ENCODE measurements at regions not wholly inside any gene's neighbourhood (a gene's known extent, or its start where the extent isn't known, plus 50 kb on each side); places are given as distances from the start of the nearest gene placed in this dataset.

DNA sequence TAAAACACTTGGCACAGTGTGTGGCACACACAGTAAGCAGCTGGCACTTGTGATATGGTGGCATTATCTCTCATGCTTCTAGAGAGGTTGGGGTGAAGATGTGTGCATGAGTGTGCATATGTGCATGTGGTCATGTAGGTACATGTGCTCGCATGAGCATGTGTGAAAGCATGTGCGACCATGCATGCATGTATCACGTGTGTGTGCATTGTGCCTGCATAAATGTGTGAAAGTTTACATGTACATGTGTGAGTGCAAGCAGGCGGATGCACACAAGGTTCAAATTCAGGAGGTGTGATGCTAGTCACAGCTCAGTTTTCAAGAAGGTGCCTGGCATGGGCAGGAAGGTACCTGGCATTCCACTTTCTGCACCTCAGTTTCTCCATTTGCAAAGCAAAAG, 59.0 kb upstream of the UQCRFS1 start (continued):
- TF ChIP-seq SIN3A (IDR thresholded peaks at IDR 0.05; ENCODE audit: borderline replicate concordance, low read depth, low read length), result no peak
- TF ChIP-seq EZH2phosphoT487 (IDR thresholded peaks at IDR 0.05; ENCODE audit: borderline replicate concordance, low read depth), result no peak
- no peak for TF ChIP-seq FOSL2 (IDR thresholded peaks at IDR 0.05; ENCODE audit: borderline replicate concordance, low read depth)
- no peak for TF ChIP-seq CHD2 (IDR thresholded peaks at IDR 0.05; ENCODE audit: low read length, partially characterized antibody)
- TF ChIP-seq RAD21 (IDR thresholded peaks at IDR 0.05; ENCODE audit: low read length), result no peak

DNA sequence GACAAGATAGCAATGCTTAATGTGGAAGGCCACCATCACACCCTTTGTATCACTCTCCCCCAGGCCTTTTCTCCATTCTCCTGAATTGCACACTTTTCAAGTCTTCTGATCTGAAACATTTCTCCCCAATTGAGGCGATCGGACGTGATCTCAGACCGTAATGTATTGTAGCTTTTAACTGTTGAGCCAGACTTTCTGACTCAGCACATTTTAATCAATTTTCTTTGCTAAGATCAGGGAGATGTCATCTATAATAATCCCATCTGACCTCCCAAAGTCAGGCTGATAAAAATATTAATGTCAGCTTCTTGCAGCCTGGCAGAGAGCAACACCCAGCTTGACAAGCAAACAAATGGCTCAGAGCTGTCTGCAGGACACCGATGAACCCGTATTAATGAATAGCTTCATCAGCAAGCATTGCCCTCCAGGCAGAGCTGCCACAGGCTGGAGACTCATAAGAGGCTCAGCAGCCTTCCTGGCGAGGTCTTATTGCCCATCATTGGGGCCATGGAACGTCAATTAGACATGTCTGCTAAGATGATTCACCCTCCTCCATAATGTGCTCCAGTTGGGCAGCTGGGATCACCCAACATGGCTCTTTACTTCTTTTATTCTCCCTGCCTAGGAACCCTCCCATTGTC, 60.2 kb upstream of the UQCRFS1 start:
- no peak for TF ChIP-seq TCF12 (IDR thresholded peaks at IDR 0.05)
- no peak for TF ChIP-seq SMC3 (IDR thresholded peaks at IDR 0.05; ENCODE audit: low read depth, low read length)
- TF ChIP-seq TEAD4 (IDR thresholded peaks at IDR 0.05; ENCODE audit: borderline replicate concordance, insufficient read depth), result no peak
- no peak for TF ChIP-seq GATA2 (CRISPR knock-in tag; IDR thresholded peaks at IDR 0.05)
- no peak for TF ChIP-seq NRF1 (IDR thresholded peaks at IDR 0.05; ENCODE audit: low read depth, low read length)
- TF ChIP-seq, protein P1, sequence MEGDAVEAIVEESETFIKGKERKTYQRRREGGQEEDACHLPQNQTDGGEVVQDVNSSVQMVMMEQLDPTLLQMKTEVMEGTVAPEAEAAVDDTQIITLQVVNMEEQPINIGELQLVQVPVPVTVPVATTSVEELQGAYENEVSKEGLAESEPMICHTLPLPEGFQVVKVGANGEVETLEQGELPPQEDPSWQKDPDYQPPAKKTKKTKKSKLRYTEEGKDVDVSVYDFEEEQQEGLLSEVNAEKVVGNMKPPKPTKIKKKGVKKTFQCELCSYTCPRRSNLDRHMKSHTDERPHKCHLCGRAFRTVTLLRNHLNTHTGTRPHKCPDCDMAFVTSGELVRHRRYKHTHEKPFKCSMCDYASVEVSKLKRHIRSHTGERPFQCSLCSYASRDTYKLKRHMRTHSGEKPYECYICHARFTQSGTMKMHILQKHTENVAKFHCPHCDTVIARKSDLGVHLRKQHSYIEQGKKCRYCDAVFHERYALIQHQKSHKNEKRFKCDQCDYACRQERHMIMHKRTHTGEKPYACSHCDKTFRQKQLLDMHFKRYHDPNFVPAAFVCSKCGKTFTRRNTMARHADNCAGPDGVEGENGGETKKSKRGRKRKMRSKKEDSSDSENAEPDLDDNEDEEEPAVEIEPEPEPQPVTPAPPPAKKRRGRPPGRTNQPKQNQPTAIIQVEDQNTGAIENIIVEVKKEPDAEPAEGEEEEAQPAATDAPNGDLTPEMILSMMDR (IDR thresholded peaks at IDR 0.05), result no peak
- TF ChIP-seq CHD2 (IDR thresholded peaks at IDR 0.05; ENCODE audit: low read length, partially characterized antibody), result no peak
- TF ChIP-seq, protein P2, sequence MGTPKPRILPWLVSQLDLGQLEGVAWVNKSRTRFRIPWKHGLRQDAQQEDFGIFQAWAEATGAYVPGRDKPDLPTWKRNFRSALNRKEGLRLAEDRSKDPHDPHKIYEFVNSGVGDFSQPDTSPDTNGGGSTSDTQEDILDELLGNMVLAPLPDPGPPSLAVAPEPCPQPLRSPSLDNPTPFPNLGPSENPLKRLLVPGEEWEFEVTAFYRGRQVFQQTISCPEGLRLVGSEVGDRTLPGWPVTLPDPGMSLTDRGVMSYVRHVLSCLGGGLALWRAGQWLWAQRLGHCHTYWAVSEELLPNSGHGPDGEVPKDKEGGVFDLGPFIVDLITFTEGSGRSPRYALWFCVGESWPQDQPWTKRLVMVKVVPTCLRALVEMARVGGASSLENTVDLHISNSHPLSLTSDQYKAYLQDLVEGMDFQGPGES (IDR thresholded peaks at IDR 0.05; ENCODE audit: low read depth, low read length), result no peak
- TF ChIP-seq, protein P3, sequence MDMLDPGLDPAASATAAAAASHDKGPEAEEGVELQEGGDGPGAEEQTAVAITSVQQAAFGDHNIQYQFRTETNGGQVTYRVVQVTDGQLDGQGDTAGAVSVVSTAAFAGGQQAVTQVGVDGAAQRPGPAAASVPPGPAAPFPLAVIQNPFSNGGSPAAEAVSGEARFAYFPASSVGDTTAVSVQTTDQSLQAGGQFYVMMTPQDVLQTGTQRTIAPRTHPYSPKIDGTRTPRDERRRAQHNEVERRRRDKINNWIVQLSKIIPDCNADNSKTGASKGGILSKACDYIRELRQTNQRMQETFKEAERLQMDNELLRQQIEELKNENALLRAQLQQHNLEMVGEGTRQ (IDR thresholded peaks at IDR 0.05; ENCODE audit: borderline replicate concordance, low read depth, low read length), result no peak
- no peak for TF ChIP-seq NFIC (IDR thresholded peaks at IDR 0.05; ENCODE audit: borderline replicate concordance)
- TF ChIP-seq, protein P4, sequence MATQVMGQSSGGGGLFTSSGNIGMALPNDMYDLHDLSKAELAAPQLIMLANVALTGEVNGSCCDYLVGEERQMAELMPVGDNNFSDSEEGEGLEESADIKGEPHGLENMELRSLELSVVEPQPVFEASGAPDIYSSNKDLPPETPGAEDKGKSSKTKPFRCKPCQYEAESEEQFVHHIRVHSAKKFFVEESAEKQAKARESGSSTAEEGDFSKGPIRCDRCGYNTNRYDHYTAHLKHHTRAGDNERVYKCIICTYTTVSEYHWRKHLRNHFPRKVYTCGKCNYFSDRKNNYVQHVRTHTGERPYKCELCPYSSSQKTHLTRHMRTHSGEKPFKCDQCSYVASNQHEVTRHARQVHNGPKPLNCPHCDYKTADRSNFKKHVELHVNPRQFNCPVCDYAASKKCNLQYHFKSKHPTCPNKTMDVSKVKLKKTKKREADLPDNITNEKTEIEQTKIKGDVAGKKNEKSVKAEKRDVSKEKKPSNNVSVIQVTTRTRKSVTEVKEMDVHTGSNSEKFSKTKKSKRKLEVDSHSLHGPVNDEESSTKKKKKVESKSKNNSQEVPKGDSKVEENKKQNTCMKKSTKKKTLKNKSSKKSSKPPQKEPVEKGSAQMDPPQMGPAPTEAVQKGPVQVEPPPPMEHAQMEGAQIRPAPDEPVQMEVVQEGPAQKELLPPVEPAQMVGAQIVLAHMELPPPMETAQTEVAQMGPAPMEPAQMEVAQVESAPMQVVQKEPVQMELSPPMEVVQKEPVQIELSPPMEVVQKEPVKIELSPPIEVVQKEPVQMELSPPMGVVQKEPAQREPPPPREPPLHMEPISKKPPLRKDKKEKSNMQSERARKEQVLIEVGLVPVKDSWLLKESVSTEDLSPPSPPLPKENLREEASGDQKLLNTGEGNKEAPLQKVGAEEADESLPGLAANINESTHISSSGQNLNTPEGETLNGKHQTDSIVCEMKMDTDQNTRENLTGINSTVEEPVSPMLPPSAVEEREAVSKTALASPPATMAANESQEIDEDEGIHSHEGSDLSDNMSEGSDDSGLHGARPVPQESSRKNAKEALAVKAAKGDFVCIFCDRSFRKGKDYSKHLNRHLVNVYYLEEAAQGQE (IDR thresholded peaks at IDR 0.05; ENCODE audit: low read depth, low read length), result no peak
- TF ChIP-seq POLR2AphosphoS5 (IDR thresholded peaks at IDR 0.05; ENCODE audit: low read depth, low read length), result no peak
- TF ChIP-seq RAD21 (IDR thresholded peaks at IDR 0.05; ENCODE audit: low read length), result no peak
- no peaks in the 10 kb centered on the region for H3K79me2 ChIP-seq (ENCODE audit: insufficient read depth)
- H3K9ac ChIP-seq, result no peak overlapping the region
- H3K4me3 ChIP-seq (ENCODE audit: low read depth in 2 of 2, low read length in 1 of 2), result no peak overlapping the region
- DNase-seq, result no peak
- H3K36me3 ChIP-seq (replicated peaks in 1 of 2; ENCODE audit: control insufficient read depth in 1 of 2, insufficient read depth in 2 of 2, low read length in 1 of 2), result no peaks in the 10 kb centered on the region
- H3K4me1 ChIP-seq (ENCODE audit: control insufficient read depth in 1 of 2, insufficient read depth in 2 of 2, low read depth in 1 of 2, low read length in 1 of 2), result no peaks in the 10 kb centered on the region
- peaks cover 28% of the 10 kb centered on the region for H3K27me3 ChIP-seq (ENCODE audit: insufficient read depth)
- no peak overlapping the region for H3K27ac ChIP-seq (ENCODE audit: low read depth in 2 of 2, low read length in 1 of 2)
- CTCF ChIA-PET, result interaction anchor here (0.8 to 5.4 kb wide), 4 partner anchors 9 to 14 kb away, joined by 3 to 36 read pairs (median 3); no protein-coding TSS in a partner anchor
- WGBS (ENCODE audit: low lambda C conversion rate), result 6% methylated on average over 8 of the region's 8 CpGs
- POLR2A ChIA-PET, result no interaction called here
- H2AFZ ChIP-seq (ENCODE audit: low read depth), result no peak overlapping the region
- no peaks in the 10 kb centered on the region for H4K20me1 ChIP-seq (ENCODE audit: insufficient read depth)
- H3K9me3 ChIP-seq, result no peaks in the 10 kb centered on the region
- H3F3A ChIP-seq (replicated peaks; ENCODE audit: insufficient read depth), result no peaks in the 10 kb centered on the region
- H3K4me2 ChIP-seq, result no peak overlapping the region
- no peaks in the 10 kb centered on the region for H3K9me2 ChIP-seq

Measured in SK-N-SH (cell line).